NT2/D1 (cell line): ENCODE measurements at regions not wholly inside any gene's neighbourhood (a gene's known extent, or its start where the extent isn't known, plus 50 kb on each side); places are given as distances from the start of the nearest gene placed in this dataset.

Experiments
- SUZ12 ChIP-seq: IDR thresholded peaks from 2 replicates; pipeline ENCODE4 v1.6.1; 2011; ENCODE audit not compliant: insufficient read length, insufficient read depth; ENCODE audit errors: extremely low read depth
- YY1 ChIP-seq: IDR thresholded peaks from 2 replicates; pipeline ENCODE4 v1.6.1; 2011; ENCODE audit not compliant: insufficient read length, insufficient read depth
- ZNF274 ChIP-seq: IDR thresholded peaks from 2 replicates; pipeline ENCODE4 v1.6.1; 2011; ENCODE audit warnings: mild to moderate bottlenecking, low read depth, low read length

GRCh38 chr2:72036173-72036545 lies 111.5 kb downstream of the CYP26B1 start:
- TF ChIP-seq ZNF274 (no peak), YY1 (no peak), SUZ12 (no peak)
